SJCRH30 (cell line): ENCODE measurements at regions not wholly inside any gene's neighbourhood (a gene's known extent, or its start where the extent isn't known, plus 50 kb on each side); places are given as distances from the start of the nearest gene placed in this dataset.

Experiments
- DNase-seq, 2 experiments: peaks; one replicate each; pipeline ENCODE4 v3.0.0-alpha.2; 2015 to 2020
- H3K27ac ChIP-seq: fragments of 250-450 bp; sonication (Bioruptor Pico); 2 replicates; pipeline ENCODE4 v1.5.1; 2020; ENCODE audit warnings: mild to moderate bottlenecking, moderate library complexity
- H3K27me3 ChIP-seq: fragments of 250-450 bp; sonication (Bioruptor Pico); 2 replicates; pipeline ENCODE4 v1.5.1; 2020; ENCODE audit warnings: mild to moderate bottlenecking, moderate library complexity
- H3K36me3 ChIP-seq: fragments of 250-450 bp; sonication (Bioruptor Pico); 2 replicates; pipeline ENCODE4 v1.5.1; 2020; ENCODE audit warnings: mild to moderate bottlenecking, moderate library complexity
- H3K4me1 ChIP-seq: fragments of 250-450 bp; sonication (Bioruptor Pico); 2 replicates; pipeline ENCODE4 v1.5.1; 2020; ENCODE audit warnings: mild to moderate bottlenecking, moderate library complexity
- H3K4me3 ChIP-seq: fragments of 250-450 bp; sonication (Bioruptor Pico); 2 replicates; pipeline ENCODE4 v1.5.1; 2020; ENCODE audit warnings: mild to moderate bottlenecking, moderate library complexity
- H3K9me3 ChIP-seq: fragments of 250-450 bp; sonication (Bioruptor Pico); replicated peaks from 2 replicates; pipeline ENCODE4 v1.5.1; 2020; ENCODE audit warnings: mild to moderate bottlenecking, moderate library complexity

GRCh38 chr9:14526504-14526903, 166.7 kb downstream of the ZDHHC21 start:
- Histone ChIP-seq H3K36me3 (no peaks in the 10 kb centered on the region), H3K4me1 (peaks cover 6% of the 10 kb centered on the region), H3K27me3 (no peaks in the 10 kb centered on the region), H3K4me3 (no peak overlapping the region), H3K9me3 (no peaks in the 10 kb centered on the region), H3K27ac (no peak overlapping the region)
- no peak for DNase-seq

GRCh38 chr9:14525856-14526255, 167.4 kb downstream of the ZDHHC21 start:
- Histone ChIP-seq H3K9me3 (no peaks in the 10 kb centered on the region), H3K36me3 (no peaks in the 10 kb centered on the region), H3K4me1 (peaks cover 6% of the 10 kb centered on the region), H3K4me3 (no peak overlapping the region), H3K27ac (no peak overlapping the region), H3K27me3 (no peaks in the 10 kb centered on the region)
- no peak for DNase-seq

GRCh38 chr9:14524873-14525515, 168.2 kb downstream of the ZDHHC21 start:
- H3K27ac ChIP-seq = no peak overlapping the region
- no peaks in the 10 kb centered on the region for H3K36me3 ChIP-seq
- no peak overlapping the region for H3K4me3 ChIP-seq
- DNase-seq = no peak
- peaks cover 6% of the 10 kb centered on the region for H3K4me1 ChIP-seq
- no peaks in the 10 kb centered on the region for H3K9me3 ChIP-seq
- no peaks in the 10 kb centered on the region for H3K27me3 ChIP-seq

GRCh38 chr9:14523545-14523944, 169.7 kb downstream of the ZDHHC21 start:
- no peaks in the 10 kb centered on the region for H3K9me3 ChIP-seq
- DNase-seq = no peak
- H3K27ac ChIP-seq = no peak overlapping the region
- no peak overlapping the region for H3K4me3 ChIP-seq
- H3K36me3 ChIP-seq = no peaks in the 10 kb centered on the region
- H3K4me1 ChIP-seq = peaks cover 6% of the 10 kb centered on the region
- H3K27me3 ChIP-seq = no peaks in the 10 kb centered on the region

GRCh38 chr9:14522627-14523379, 170.4 kb downstream of the ZDHHC21 start:
- peaks cover 12% of the 10 kb centered on the region for H3K4me1 ChIP-seq
- H3K27ac ChIP-seq = no peak overlapping the region
- no peaks in the 10 kb centered on the region for H3K9me3 ChIP-seq
- H3K4me3 ChIP-seq = no peak overlapping the region
- no peaks in the 10 kb centered on the region for H3K27me3 ChIP-seq
- no peak for DNase-seq
- no peaks in the 10 kb centered on the region for H3K36me3 ChIP-seq

GRCh38 chr9:14520341-14520740, 172.9 kb downstream of the ZDHHC21 start:
- Histone ChIP-seq H3K9me3 (no peaks in the 10 kb centered on the region), H3K4me1 (peaks cover 32% of the 10 kb centered on the region), H3K36me3 (no peaks in the 10 kb centered on the region), H3K27ac (no peak overlapping the region), H3K27me3 (no peaks in the 10 kb centered on the region), H3K4me3 (no peak overlapping the region)
- no peak for DNase-seq

- no peaks in the 10 kb centered on the region for H3K27me3 ChIP-seq
- no peak overlapping the region; the same call in 1 of the 2 replicates for H3K4me3 ChIP-seq
- DNase-seq = peak; percentile 60 to 74
- peaks cover 28% of the 10 kb centered on the region for H3K4me1 ChIP-seq
- H3K27ac ChIP-seq = peak overlapping the region; percentile 70
- H3K36me3 ChIP-seq = no peaks in the 10 kb centered on the region
- no peaks in the 10 kb centered on the region for H3K9me3 ChIP-seq
Measured at GRCh38 chr9:14517154-14517906, 175.9 kb downstream of the ZDHHC21 start.

GRCh38 chr9:14516656-14517055, 176.6 kb downstream of the ZDHHC21 start:
- Histone ChIP-seq H3K4me3 (peak overlapping the region; percentile 5), H3K9me3 (no peaks in the 10 kb centered on the region), H3K27ac (peak overlapping the region; percentile 70), H3K36me3 (no peaks in the 10 kb centered on the region), H3K27me3 (no peaks in the 10 kb centered on the region), H3K4me1 (peaks cover 28% of the 10 kb centered on the region)
- no peak for DNase-seq

GRCh38 chr9:14515571-14516198, 177.5 kb downstream of the ZDHHC21 start:
- Histone ChIP-seq H3K4me1 (peaks cover 28% of the 10 kb centered on the region), H3K36me3 (no peaks in the 10 kb centered on the region), H3K27ac (peak overlapping the region; percentile 70), H3K27me3 (no peaks in the 10 kb centered on the region), H3K9me3 (no peaks in the 10 kb centered on the region), H3K4me3 (peak overlapping the region; percentile 26)
- DNase-seq = peak; percentile 96 to 97

- peaks cover 28% of the 10 kb centered on the region for H3K4me1 ChIP-seq
- DNase-seq = no peak
- H3K4me3 ChIP-seq = no peak overlapping the region
- H3K27ac ChIP-seq = no peak overlapping the region
- no peaks in the 10 kb centered on the region for H3K36me3 ChIP-seq
- no peaks in the 10 kb centered on the region for H3K27me3 ChIP-seq
- no peaks in the 10 kb centered on the region for H3K9me3 ChIP-seq
Measured at GRCh38 chr9:14515049-14515448, 178.2 kb downstream of the ZDHHC21 start.

- H3K4me3 ChIP-seq = no peak overlapping the region
- no peaks in the 10 kb centered on the region for H3K9me3 ChIP-seq
- peaks cover 23% of the 10 kb centered on the region for H3K4me1 ChIP-seq
- no peak for DNase-seq
- no peaks in the 10 kb centered on the region for H3K36me3 ChIP-seq
- H3K27ac ChIP-seq = no peak overlapping the region
- H3K27me3 ChIP-seq = no peaks in the 10 kb centered on the region
Measured at GRCh38 chr9:14512942-14513341, 180.3 kb downstream of the ZDHHC21 start.

GRCh38 chr9:14511452-14511851, 181.8 kb downstream of the ZDHHC21 start:
- no peak for DNase-seq
- Histone ChIP-seq H3K9me3 (no peaks in the 10 kb centered on the region), H3K4me3 (no peak overlapping the region), H3K27me3 (no peaks in the 10 kb centered on the region), H3K36me3 (no peaks in the 10 kb centered on the region), H3K4me1 (peaks cover 8% of the 10 kb centered on the region), H3K27ac (no peak overlapping the region)

GRCh38 chr9:14508884-14509283, 184.3 kb downstream of the ZDHHC21 start:
- Histone ChIP-seq H3K36me3 (no peaks in the 10 kb centered on the region), H3K27ac (no peak overlapping the region), H3K4me1 (no peaks in the 10 kb centered on the region), H3K27me3 (no peaks in the 10 kb centered on the region), H3K4me3 (no peak overlapping the region), H3K9me3 (no peaks in the 10 kb centered on the region)
- DNase-seq = no peak

GRCh38 chr9:14501366-14501765, 187.4 kb upstream of the NFIB start:
- Histone ChIP-seq H3K9me3 (no peaks in the 10 kb centered on the region), H3K4me3 (no peak overlapping the region), H3K4me1 (no peaks in the 10 kb centered on the region), H3K27me3 (no peaks in the 10 kb centered on the region), H3K27ac (no peak overlapping the region), H3K36me3 (no peaks in the 10 kb centered on the region)
- DNase-seq = no peak

GRCh38 chr9:14500705-14501104, 186.8 kb upstream of the NFIB start:
- no peaks in the 10 kb centered on the region for H3K9me3 ChIP-seq
- no peaks in the 10 kb centered on the region for H3K27me3 ChIP-seq
- no peaks in the 10 kb centered on the region for H3K36me3 ChIP-seq
- H3K4me1 ChIP-seq = no peaks in the 10 kb centered on the region
- H3K27ac ChIP-seq = no peak overlapping the region
- no peak overlapping the region for H3K4me3 ChIP-seq
- DNase-seq = no peak
